ENCODE measurements at regions not wholly inside any gene's neighbourhood (a gene's known extent, or its start where the extent isn't known, plus 50 kb on each side); places are given as distances from the start of the nearest gene placed in this dataset.

GRCh38 chr6:169341065-169341464 lies 87.4 kb upstream of the THBS2 start:
- DNase-seq (ENCODE audit: low spot score in 2 of 2) (no peak), FAIRE-seq (no peak)

GRCh38 chr6:169340395-169340794 lies 86.7 kb upstream of the THBS2 start:
- no peak for DNase-seq (ENCODE audit: low spot score in 2 of 2)
- no peak for FAIRE-seq

- DNase-seq (ENCODE audit: low spot score in 2 of 2) (no peak), FAIRE-seq (no peak)
These were observed 86.2 kb upstream of the THBS2 start for GRCh38 chr6:169339731-169340309.

DNA sequence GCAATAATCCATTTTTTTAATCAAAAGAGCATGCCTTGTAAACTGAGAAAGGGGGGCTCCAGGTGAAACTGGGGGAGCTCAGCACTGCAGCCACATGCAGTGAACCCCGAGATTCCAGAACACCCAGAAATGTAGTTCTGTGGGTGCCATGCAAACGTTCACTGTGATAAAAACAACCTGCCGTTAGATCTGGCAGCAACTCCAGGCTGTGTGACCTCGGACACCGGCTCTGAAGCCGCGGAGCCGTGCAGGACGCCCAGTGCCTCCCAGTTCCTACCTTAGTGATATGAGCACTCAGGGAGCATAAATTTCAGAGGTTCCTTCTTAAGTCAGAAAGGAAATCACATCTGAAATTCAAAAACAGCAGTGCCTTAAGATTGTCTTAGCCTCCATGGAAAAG lies 85.4 kb upstream of the THBS2 start:
- FAIRE-seq, result no peak
- no peak for DNase-seq (ENCODE audit: low spot score in 2 of 2)

GRCh38 chr6:169337886-169338445 lies 84.3 kb upstream of the THBS2 start:
- DNase-seq (ENCODE audit: low spot score in 2 of 2), result no peak
- FAIRE-seq, result no peak

DNA sequence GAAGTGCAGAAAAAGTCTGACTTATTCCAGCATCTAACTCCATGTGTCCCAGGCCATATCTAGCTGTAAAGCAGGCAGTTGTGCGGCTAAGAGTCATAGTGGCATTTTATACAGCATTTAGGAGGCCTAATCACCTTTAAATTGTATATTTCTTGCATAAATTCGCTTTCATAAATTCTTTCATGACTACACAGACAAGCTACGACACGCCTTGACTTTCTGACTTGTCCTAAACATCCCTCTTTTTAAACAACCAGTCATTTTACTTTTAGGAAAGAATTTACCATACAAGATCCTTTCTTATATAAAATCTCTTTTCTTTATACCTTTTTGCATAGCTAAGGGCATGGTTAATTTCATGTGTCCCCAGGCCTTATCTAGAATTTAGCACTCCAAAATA lies 81.7 kb upstream of the THBS2 start:
- DNase-seq (ENCODE audit: low spot score in 2 of 2) (no peak), FAIRE-seq (no peak)

DNA sequence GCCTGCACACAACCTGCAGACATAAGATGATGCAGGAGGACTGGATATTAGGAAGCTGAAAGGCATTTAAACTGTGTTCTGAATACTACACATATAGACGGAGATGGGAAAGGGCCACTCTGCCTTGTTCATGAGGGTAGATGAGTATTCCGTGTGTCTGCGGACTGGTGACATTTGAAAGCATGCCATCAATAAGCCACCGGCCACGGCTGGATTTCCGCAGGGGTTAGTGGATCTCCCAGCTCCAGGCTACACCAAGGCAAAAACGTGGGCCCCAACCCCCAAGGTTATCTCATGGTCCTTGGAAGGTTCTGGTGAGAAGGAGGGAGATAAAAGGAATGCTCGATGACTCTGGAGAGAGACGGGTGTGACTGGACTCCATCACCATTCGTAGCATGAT lies 78.6 kb upstream of the THBS2 start:
- DNase-seq (ENCODE audit: low spot score in 2 of 2) (no peak), FAIRE-seq (no peak)

DNA sequence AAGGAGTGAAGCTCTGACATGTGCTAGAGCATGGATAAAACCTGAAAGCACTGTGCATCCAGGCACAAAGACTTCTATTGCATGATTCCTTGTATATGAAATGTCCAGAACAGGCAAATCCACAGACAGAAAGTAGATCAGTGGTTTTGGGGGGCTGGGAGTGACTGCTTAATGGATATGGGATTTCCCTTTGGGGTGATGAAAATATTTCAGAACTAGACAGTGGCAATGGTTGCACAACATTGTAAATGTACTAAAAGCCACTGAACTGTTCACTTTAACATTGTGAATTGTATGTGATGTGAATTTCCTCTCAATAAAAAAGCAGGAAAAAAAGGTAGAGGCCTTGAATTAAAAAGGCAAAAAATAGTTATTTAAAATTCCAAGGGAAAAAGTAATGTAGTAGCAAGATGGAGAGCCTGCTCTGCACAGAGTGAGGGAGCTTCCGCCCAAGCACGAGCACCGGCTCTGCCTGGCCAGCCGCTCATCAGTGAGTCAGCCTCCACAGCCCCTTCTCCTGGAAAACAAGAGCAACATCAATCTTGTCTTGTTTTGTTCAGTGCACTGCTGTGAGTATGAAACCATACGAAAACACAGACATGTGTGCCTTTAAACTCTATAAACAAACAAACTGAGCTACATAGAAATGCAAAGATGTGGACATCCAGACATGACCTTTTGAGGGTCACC lies 74.6 kb upstream of the THBS2 start:
- FAIRE-seq, result no peak

DNA sequence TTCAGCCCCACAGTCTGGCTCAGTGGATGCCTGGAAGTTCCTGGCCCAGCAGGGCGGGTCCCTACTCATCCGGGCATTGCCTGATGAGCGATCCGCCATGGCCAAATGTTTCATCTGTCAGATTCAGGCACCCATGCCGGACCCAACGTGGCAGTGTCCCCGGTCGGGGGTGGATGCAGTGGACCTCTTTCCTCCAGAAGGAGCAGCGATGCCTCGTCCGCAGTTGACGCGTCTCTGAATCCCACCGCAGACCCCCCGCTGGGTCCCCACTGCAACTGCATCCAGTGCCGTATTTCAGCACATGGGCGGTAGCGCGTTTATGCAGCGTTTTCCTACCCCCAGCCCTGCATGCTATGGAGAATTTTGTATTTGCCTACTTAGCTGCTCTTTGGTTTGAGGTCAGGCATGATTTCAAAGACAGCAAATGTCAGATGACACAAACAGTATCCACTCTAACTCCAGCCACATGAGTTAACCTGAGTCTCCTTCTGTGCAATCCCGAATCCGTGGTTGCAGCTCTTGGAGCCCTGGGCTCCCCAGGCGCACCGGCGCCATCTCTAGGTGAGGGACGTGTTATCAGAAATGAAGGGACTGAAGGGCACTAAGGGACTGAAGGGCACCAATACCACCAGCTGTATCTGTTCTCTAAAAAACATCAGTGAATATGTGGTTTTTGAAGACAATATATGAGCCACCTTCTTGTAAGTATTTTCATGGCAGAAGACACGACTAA lies 72.6 kb upstream of the THBS2 start:
- no peak for FAIRE-seq
- DNase-seq (ENCODE audit: low spot score in 2 of 2), result peak in 1 of 2 donors; percentile 30

More for the DNA sequence above, 74.6 kb upstream of the THBS2 start:
- no peak for DNase-seq (ENCODE audit: low spot score in 2 of 2)

DNA sequence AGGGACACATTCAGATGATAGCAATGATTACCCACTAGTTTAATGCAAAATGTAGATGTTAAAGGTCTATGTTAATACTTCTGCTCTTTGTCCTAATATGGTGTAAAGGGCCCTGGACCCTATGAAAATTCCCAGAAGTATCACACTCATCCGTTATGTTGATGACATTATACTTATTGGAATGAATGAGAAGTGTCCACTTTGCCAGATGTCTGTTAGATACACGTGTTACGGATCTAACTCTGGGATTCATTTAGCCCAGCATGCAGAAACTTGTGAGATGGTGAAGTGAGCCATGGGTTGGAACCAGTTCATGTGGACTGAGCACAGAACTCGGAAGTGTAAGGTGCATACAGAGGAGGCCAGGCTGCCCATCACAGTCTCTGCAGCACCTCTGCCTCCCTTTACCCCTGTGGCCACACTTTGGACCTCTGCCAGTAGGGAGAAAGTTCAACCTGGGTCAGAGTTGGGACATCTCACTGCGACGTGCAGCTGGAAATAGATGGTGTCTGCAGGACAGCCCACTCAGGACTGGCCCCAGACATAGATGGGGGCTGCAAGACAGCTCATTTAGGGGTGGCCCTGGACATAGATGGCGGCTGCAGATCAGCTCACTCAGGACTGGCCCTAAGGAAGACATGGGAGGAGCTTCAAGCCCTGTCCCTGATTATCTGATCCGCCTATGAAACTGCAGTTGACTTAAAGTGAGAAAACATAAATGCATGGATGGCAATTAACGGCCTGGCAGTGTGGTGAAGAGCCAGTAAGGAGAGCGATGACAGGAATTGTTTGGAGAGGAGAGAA lies 71.2 kb upstream of the THBS2 start:
- DNase-seq (ENCODE audit: low spot score in 2 of 2) (no peak), FAIRE-seq (no peak)

DNA sequence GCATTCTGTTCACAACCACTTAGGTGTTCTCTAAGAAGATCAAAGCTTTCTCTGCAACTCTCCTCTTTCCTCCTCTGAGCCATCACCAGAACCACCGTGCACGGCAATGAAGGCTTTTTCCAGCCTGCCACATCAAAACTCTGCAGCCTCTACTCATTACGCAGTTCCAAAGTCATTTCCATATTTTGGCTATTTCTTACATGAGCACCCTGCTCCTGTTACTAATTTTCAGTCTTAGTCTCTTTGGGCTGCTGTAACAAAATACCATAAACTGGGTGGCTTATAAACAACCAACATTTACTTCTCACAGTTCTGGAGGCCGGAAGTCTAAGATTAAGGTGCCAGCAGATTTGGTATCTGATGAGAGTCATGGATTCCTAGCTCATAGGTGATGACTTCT lies 70.4 kb upstream of the THBS2 start:
- no peak for FAIRE-seq
- DNase-seq (ENCODE audit: low spot score in 2 of 2), result no peak

DNA sequence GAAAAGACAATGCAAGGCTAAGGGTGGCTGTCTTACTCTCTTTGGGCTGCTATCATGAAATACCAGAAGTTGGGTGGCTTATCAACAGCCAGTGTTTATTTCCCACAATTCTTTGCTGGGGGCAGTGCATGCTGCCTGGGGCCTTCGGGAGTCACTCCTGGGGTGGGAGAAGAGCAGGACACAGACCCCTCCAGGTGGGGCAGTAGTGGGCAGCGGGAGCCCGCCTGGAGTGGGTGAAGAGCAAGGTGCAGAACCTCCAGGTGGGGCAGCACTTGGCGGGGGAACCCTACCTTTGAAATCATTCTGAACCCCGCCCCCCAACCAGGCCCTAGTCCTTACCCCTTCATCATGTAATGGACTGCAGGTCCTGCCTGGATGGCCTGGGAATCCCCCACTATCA lies 69.6 kb upstream of the THBS2 start:
- FAIRE-seq (no peak), DNase-seq (ENCODE audit: low spot score in 2 of 2) (no peak)

DNA sequence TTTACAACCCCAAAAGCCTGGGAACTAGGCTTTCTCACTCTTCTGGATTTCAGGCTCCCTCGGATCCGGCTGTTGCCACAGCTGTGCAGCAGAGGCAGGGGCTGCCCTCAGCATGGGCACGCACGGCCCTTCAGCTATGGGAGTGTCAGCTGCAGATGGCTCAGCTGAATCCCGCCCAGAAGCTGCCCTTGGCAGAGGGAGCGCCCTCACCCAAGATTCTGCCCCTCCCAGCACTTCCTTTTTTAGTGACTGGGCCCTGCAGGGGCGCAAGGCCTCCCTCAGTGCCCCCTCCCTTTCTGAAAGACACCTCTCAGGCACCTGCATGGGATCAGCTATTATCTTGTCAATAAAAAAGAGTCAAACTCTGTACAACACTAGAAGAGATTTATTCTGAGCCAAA lies 67.9 kb upstream of the THBS2 start:
- DNase-seq (ENCODE audit: low spot score in 2 of 2) (no peak), FAIRE-seq (no peak)

GRCh38 chr6:169320013-169320412 lies 66.4 kb upstream of the THBS2 start:
- DNase-seq (ENCODE audit: low spot score in 2 of 2) (no peak), FAIRE-seq (no peak)

- FAIRE-seq, result no peak
- no peak for DNase-seq (ENCODE audit: low spot score in 2 of 2)
These were observed 64.0 kb upstream of the THBS2 start for GRCh38 chr6:169317441-169318202.

DNA sequence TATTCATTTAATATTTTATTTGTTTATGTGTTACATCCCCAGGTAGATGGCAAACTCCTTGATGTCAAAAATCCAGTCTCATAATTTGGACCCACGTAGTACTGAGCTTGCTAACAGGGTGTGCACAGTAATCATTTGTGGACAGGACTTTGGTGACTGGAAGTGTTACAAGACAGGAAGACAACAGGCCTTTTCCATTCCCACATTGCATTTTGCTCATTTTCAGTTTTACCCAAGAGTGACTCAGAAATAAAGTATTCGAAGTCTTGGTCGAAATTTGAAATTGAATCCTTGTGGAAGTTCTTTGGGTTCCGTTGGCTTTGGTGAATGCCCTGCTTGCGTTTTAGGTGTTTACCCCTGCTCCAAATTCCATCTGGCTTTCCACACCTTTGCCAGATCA lies 63.0 kb upstream of the THBS2 start:
- FAIRE-seq (no peak), DNase-seq (ENCODE audit: low spot score in 2 of 2) (no peak)

GRCh38 chr6:169315830-169316614 lies 62.4 kb upstream of the THBS2 start:
- no peak for FAIRE-seq
- DNase-seq (ENCODE audit: low spot score in 2 of 2), result no peak

DNA sequence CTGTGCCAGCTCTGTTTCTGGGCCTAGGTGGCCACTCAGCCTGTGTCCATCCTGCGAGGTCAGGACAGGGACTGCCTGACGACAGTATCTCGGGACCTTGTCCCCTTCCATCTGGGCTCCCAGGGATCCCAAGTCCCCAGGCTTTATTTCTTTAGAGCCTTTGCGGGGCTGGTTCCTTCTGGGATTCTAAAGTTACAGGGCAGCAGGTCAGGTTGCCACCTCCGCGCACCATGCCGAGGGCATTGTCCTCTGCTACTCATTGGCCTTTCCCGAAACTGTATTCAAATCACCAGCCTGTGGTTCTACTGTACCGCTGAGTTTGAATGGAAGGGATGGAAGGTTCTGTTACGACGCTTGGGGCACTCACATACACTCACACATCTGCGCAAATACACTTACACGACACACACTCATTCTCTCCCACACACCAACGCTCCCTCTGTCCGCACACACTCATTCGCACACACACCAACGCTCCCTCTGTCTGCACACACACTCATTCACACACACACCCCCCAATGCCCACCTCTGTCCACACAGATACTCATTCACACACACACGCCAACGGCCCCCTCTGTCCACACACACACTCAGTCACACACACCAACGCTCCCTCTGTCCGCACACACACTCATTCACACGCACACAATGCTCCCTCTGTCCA lies 59.8 kb upstream of the THBS2 start:
- FAIRE-seq, result no peak

More for the DNA sequence above, 59.8 kb upstream of the THBS2 start:
- DNase-seq (ENCODE audit: low spot score in 2 of 2), result no peak

Measured in frontal cortex (tissue), 3 donors.